Endothelial cell (in vitro differentiated cells): ENCODE measurements at regions not wholly inside any gene's neighbourhood (a gene's known extent, or its start where the extent isn't known, plus 50 kb on each side); places are given as distances from the start of the nearest gene placed in this dataset.

Experiments
- DNase-seq: peaks from one replicate; pipeline ENCODE4 v3.0.0; 2021; ENCODE audit warnings: low spot score
- H3K27ac Mint-ChIP-seq: one replicate; pipeline ENCODE4 v1.8.0; 2021; ENCODE audit warnings: mixed read lengths, inconsistent platforms; ENCODE audit not compliant: unreplicated experiment
- H3K27me3 Mint-ChIP-seq: one replicate; pipeline ENCODE4 v1.8.0; 2021; ENCODE audit warnings: mild to moderate bottlenecking, moderate library complexity, mixed read lengths, inconsistent platforms; ENCODE audit not compliant: unreplicated experiment
- H3K36me3 Mint-ChIP-seq: one replicate; pipeline ENCODE4 v1.8.0; 2021; ENCODE audit warnings: mild to moderate bottlenecking, low read depth, mixed read lengths, inconsistent platforms; ENCODE audit not compliant: unreplicated experiment
- H3K4me1 Mint-ChIP-seq: one replicate; pipeline ENCODE4 v1.8.0; 2021; ENCODE audit warnings: mild to moderate bottlenecking, mixed read lengths, inconsistent platforms; ENCODE audit not compliant: unreplicated experiment
- H3K4me3 Mint-ChIP-seq: one replicate; pipeline ENCODE4 v1.8.0; 2021; ENCODE audit warnings: mild to moderate bottlenecking, mixed read lengths, inconsistent platforms; ENCODE audit not compliant: unreplicated experiment
- H3K9me3 Mint-ChIP-seq: one replicate; pipeline ENCODE4 v1.8.0; 2021; ENCODE audit warnings: mixed read lengths, inconsistent platforms; ENCODE audit not compliant: unreplicated experiment
- TF ChIP-seq, protein P1 (sequence below): fragments of 200-600 bp; sonication (generic); IDR thresholded peaks from one replicate; pipeline ENCODE4 v1.5.0; 2021; ENCODE audit warnings: antibody characterized with exemption; ENCODE audit not compliant: unreplicated experiment

DNA sequence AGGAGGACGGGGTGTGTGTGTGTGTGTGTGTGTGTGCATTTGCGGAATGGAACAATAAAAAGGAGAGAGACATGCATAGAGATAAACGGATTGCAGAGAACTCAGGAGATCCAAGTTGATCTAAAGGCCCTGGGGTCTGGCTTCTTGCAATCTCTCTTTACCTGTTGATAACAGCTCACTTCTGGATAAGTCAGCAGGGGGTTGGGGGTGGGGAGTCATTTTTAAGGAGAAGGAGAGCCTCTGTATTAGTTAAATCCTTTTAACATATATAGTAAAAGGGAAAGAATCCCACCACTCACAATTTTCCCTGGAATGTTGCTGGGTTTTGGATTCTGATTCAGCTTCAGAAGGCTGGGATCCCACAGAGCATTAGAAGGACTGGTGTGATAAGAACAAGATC lies 87.5 kb upstream of the MITF start:
- Mint-ChIP-seq H3K36me3 (no peaks in the 10 kb centered on the region), H3K9me3 (no peaks in the 10 kb centered on the region), H3K4me1 (peaks cover 11% of the 10 kb centered on the region), H3K27me3 (no peaks in the 10 kb centered on the region), H3K27ac (no peak overlapping the region), H3K4me3 (no peak overlapping the region)
- TF ChIP-seq, protein P1, sequence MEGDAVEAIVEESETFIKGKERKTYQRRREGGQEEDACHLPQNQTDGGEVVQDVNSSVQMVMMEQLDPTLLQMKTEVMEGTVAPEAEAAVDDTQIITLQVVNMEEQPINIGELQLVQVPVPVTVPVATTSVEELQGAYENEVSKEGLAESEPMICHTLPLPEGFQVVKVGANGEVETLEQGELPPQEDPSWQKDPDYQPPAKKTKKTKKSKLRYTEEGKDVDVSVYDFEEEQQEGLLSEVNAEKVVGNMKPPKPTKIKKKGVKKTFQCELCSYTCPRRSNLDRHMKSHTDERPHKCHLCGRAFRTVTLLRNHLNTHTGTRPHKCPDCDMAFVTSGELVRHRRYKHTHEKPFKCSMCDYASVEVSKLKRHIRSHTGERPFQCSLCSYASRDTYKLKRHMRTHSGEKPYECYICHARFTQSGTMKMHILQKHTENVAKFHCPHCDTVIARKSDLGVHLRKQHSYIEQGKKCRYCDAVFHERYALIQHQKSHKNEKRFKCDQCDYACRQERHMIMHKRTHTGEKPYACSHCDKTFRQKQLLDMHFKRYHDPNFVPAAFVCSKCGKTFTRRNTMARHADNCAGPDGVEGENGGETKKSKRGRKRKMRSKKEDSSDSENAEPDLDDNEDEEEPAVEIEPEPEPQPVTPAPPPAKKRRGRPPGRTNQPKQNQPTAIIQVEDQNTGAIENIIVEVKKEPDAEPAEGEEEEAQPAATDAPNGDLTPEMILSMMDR = no peak
- no peak for DNase-seq

DNA sequence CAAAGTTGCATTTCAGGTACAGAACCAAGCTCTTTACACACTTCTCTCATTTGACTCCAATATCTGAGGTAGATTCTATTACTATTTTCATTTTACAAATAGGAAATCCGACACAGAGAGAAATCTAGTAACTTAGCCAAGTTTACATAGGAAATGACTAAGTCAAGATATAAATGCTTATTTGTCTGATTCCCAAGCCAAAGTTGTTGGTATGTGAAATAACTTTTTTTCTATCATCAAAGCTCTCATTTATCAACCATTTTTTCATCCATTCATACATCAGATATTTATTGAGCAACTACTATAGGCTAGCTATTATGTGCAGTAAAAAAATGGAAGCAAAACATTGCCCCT lies 89.2 kb upstream of the MITF start:
- H3K27me3 Mint-ChIP-seq = no peaks in the 10 kb centered on the region
- no peak for DNase-seq
- H3K27ac Mint-ChIP-seq = no peak overlapping the region
- H3K4me1 Mint-ChIP-seq = peaks cover 11% of the 10 kb centered on the region
- H3K9me3 Mint-ChIP-seq = no peaks in the 10 kb centered on the region
- H3K36me3 Mint-ChIP-seq = no peaks in the 10 kb centered on the region
- no peak overlapping the region for H3K4me3 Mint-ChIP-seq
- TF ChIP-seq, protein P1 = no peak

DNA sequence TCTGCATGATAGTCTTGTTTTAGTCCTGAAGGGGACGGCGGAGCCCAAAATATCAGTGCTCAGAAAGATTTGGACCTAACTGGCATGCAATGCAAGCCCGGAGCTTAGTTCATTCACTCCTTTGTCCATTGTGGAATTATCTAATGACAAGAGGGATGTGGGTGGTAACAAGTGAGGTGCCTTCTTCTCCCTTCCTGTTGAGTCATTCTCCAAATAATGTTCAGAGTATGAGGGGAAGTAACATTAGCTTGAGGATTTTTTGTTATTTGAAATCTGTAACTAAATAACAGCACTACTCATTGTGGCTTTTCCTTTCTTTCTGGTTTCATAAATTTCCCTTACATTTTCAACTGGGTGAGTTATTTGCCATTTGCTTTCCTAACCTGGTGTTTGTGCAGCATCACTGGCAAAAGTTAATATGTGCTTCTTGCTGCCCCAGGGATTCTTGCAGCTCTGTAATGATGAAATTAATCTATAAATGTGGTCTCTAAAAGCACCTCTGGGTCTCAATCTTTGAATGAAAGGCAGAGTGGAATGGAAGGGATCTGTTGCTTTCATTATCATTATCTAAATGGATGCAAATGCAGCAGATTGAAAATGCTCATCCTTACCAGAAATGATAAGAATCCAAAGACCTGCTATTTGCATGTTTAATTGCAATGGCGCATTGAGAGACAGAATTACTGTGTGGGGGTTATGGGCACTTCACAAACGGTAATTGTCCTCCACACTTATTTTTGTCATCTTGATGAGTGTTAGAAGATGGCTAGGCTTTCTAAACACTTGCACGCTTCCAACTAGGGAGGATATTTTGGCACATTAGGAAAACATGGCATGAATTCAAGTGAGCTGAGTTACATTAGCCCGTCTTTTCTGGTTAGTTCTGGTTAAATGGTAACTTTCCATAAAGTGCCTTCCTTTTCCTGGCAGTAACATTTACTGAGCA lies 89.9 kb upstream of the MITF start:
- TF ChIP-seq, protein P1 = no peak
- H3K27ac Mint-ChIP-seq = no peak overlapping the region
- H3K4me3 Mint-ChIP-seq = no peak overlapping the region

DNA sequence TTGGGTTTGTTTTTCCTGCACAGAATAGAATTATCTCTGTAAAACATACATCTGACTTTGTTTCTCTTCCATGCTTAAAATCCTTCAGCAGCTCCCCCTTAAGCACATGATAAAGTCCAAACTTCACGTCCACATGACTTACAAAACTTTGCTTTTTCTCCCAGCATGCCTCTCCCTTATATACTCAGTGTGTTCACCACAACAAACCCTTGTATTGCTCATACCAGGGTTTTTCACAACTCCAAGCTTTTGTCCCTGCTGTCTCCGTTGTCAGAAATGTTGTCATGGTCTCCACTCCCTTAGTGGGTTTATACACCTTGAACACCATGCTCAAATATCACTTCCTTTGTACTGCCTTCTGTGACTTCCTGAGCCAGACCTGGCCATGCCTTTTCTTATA lies 91.1 kb upstream of the MITF start:
- Mint-ChIP-seq H3K9me3 (no peaks in the 10 kb centered on the region), H3K4me3 (no peak overlapping the region), H3K27ac (no peak overlapping the region), H3K27me3 (peaks cover 2% of the 10 kb centered on the region), H3K36me3 (no peaks in the 10 kb centered on the region), H3K4me1 (peaks cover 11% of the 10 kb centered on the region)
- no peak for DNase-seq
- TF ChIP-seq, protein P1 = no peak

More for the DNA sequence above, 89.9 kb upstream of the MITF start:
- no peaks in the 10 kb centered on the region for H3K27me3 Mint-ChIP-seq
- no peaks in the 10 kb centered on the region for H3K36me3 Mint-ChIP-seq
- DNase-seq = no peak
- no peaks in the 10 kb centered on the region for H3K9me3 Mint-ChIP-seq
- peaks cover 11% of the 10 kb centered on the region for H3K4me1 Mint-ChIP-seq

DNA sequence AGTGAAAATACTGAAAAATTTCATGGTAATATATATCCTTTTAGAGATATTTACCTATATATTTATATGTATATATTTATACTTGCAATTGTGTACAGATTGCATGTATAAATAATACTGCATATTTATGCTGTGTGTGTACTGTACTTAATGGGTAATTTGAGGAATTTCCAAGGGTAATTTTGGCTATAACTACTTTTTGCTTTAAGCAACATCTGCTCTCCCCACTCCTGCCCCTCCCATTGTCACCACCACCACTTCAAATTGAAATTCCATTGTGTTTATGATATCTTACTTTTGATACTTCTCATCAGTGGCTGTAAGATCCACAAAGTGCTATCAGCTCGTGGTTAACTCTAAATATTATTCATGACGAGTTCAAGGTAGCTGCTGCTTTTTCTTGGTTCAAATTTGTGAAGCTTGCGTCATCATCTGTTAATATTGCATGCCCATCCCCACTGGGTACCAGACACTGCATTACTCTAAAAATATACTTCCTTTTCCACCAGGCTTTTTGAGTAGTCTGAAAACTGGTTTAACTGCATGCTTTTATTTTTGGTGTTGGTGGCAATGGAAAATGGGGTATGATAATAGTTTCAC lies 91.7 kb upstream of the MITF start:
- H3K4me3 Mint-ChIP-seq = no peak overlapping the region
- H3K4me1 Mint-ChIP-seq = peaks cover 11% of the 10 kb centered on the region
- no peak overlapping the region for H3K27ac Mint-ChIP-seq
- H3K27me3 Mint-ChIP-seq = peaks cover 2% of the 10 kb centered on the region
- TF ChIP-seq, protein P1 = no peak
- no peaks in the 10 kb centered on the region for H3K36me3 Mint-ChIP-seq
- DNase-seq = no peak
- no peaks in the 10 kb centered on the region for H3K9me3 Mint-ChIP-seq
